HG03025 (cell line): ENCODE measurements at regions not wholly inside any gene's neighbourhood (a gene's known extent, or its start where the extent isn't known, plus 50 kb on each side); places are given as distances from the start of the nearest gene placed in this dataset.
"Not testable (repeated sequence)": the region's sequence is repeated elsewhere in the genome, so short reads cannot be mapped to it uniquely, and the experiment has no call there.

Experiments
- ATAC-seq: cut with Tn5 transposase; IDR thresholded peaks from one replicate; pipeline ENCODE4 v1.9.1; 2021; ENCODE audit warnings: mild to moderate bottlenecking, moderate library complexity; ENCODE audit not compliant: unreplicated experiment, low FRiP score

DNA sequence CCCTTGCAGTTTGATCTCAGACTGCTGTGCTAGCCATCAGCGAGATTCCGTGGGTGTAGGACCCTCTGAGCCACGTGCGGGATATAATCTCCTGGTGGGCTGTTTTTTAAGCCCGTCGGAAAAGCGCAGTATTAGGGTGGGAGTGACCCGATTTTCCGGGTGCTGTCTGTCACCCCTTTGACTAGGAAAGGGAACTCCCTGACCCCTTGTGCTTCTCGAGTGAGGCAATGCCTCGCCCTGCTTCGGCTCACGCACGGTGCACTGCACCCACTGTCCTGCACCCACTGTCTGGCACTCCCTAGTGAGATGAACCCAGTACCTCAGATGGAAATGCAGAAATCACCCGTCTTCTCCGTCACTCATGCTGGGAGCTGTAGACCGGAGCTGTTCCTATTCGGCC, 728.9 kb upstream of the SPRY2 start:
- not testable (repeated sequence) for ATAC-seq

GRCh38 chr13:81058916-81059290, 718.0 kb upstream of the SPRY2 start:
- no peak for ATAC-seq

DNA sequence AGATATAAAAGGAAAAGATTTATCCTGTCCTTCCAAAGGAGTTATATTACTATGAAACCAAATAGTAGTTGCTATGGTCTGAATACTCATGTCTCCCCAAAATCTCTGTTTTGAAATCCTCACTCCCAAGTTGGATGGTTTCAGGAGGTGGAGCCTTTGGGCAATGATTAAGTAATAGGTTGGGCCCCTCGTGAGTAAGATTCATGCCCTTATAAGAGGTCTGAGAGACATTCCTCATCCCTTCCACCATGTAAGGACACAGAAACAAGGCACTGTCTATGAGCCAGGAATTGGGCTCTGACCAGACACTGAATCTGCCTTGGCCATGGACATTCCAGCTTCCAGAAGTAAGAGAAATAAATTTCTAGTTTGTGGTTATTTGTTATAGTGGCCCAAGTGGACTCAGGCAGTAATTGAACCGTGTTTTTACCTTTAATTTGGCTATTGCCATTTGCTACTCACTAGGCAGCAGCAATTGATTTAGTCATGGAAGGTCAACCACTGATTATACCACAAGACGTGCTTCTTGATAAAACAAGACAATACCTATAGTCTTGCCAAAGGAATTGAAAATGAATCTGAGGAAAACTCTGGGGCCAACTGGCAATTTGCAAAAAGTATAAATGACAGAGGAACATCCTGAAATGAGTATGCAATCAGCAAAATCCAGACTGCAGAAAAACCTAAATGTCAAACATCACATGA, 717.4 kb upstream of the SPRY2 start:
- ATAC-seq = no peak

GRCh38 chr13:81051873-81052272, 710.9 kb upstream of the SPRY2 start:
- no peak for ATAC-seq

- ATAC-seq = no peak
Observed at GRCh38 chr13:81048026-81048461, 707.1 kb upstream of the SPRY2 start.

- ATAC-seq = no peak
Observed at GRCh38 chr13:81041761-81042160, 700.8 kb upstream of the SPRY2 start.

DNA sequence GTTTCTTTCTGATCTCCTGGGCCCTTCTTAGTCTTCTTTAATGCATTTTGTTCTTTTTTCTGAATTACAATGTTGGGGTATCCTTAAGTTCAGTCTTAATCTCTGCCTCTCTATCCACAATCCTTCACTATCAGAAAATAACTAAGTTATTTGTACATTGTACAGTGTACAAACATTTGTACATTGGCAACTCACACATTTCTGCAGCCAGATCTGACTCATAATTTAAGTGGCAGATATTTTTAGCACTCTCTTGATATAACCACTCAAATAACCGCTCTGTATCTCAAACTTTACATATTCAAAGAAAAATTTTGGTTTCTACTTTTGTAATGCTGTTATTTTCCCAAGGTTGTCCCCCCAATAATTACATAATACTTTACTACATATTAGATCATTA, 691.1 kb upstream of the SPRY2 start:
- ATAC-seq = no peak

DNA sequence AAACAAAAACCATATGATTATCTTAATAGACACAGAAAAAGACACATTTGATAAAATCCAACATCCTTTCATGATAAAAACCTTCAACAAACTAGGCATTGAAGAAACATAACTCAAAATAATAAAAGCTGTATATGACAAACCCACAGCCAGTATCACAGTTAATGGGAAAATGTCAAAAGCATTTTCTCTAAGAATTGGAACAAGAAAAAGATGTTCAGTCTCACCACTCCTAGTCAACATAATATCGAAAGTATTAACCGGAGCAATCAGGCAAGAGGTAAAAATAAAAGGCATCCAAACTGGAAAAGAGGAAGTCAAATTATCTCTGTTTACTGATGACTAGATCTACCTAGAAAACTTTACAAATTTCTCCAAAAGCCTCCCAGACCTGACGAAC, 684.2 kb upstream of the SPRY2 start:
- no peak for ATAC-seq

- ATAC-seq = no peak
Observed at GRCh38 chr13:81021284-81021840, 680.4 kb upstream of the SPRY2 start.

- no peak for ATAC-seq
Observed at GRCh38 chr13:81020010-81020409, 679.1 kb upstream of the SPRY2 start.

- ATAC-seq = no peak
Observed at GRCh38 chr13:81018936-81019335, 678.0 kb upstream of the SPRY2 start.

- peak; percentile 53 for ATAC-seq
Observed at GRCh38 chr13:81017513-81018152, 676.7 kb upstream of the SPRY2 start.

- ATAC-seq = no peak
Observed at GRCh38 chr13:81012031-81012430, 671.1 kb upstream of the SPRY2 start.

DNA sequence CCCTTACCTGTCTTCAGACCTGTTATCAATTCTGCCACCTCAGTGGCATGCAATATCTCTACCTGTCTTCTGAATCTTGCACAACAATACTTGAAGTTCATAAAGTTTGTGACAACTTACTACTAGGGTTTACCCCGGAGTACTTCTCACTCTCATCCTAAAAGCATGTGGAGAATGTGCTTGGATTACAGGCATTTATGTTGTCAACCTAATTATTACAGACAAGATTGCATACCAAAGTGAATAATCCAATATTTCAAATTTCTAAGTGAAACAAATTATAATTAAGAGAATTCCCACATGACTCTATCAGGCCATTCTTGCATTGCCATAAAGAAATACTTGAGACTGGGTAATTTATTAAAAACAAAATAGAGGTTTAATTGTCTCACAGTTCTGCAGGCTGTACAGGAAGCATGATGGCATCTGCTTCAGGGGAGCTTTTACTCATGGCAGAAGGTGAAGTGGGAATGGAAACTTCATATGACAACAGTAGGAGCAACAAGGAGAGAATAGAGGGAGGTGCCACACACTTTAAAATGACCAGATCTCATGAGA, 661.0 kb upstream of the SPRY2 start:
- ATAC-seq = no peak

DNA sequence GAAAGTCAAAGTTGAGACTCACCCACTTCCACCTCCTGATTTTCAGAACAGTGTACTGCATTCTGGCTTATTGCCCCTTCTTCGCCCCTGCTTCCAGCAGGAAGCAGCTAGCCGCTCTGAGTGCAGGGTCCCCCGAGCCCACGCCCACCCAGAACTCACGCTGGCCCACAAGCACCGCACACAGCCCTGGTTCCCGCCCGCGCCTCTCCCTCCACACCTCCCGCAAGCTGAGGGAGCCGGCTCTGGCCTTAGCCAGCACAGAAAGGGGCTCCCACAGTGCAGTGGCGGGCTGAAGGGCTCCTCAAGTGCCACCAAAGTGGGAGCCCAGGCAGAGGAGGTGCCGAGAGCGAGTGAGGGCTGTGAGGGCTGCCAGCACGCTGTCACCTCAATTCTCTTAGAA, 657.7 kb upstream of the SPRY2 start:
- not testable (repeated sequence) for ATAC-seq

GRCh38 chr13:80989747-80990146, 648.8 kb upstream of the SPRY2 start:
- no peak for ATAC-seq

- no peak for ATAC-seq
Observed at GRCh38 chr13:80989241-80989640, 648.3 kb upstream of the SPRY2 start.

DNA sequence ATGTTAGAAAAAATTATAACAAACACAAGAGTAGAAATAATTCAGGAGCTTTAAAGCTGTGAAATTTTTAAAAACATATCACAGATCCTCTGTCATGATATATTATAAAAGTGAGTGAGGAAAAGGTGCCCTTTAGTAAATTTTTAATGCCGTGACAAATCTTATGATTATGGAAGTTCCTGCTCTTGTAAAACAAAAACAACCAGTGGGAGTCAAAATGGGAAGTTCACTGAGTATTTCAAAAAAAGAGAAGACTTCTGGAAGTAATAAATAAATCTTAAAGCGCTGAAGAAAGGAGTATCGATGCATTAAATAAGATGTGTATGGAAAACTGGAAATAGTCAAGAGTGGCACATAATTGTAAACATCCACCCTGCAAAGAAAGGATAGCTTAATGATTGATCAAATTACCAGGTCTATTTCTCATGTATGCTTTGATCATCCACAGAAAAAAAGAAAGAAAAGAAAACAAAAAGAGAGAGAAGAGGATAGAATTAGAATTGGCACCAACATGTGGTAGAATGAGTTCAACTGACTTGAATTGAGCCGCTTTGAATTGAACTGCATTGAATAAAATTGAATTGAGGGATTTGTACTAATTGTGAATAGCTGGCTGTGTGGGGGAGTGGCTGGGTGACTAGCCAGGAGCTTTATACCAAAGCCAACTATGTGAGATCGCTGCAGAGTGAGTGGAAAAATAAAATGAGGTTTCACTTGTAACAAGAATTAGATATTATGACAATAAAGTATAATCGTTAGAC, 647.6 kb upstream of the SPRY2 start:
- no peak for ATAC-seq

DNA sequence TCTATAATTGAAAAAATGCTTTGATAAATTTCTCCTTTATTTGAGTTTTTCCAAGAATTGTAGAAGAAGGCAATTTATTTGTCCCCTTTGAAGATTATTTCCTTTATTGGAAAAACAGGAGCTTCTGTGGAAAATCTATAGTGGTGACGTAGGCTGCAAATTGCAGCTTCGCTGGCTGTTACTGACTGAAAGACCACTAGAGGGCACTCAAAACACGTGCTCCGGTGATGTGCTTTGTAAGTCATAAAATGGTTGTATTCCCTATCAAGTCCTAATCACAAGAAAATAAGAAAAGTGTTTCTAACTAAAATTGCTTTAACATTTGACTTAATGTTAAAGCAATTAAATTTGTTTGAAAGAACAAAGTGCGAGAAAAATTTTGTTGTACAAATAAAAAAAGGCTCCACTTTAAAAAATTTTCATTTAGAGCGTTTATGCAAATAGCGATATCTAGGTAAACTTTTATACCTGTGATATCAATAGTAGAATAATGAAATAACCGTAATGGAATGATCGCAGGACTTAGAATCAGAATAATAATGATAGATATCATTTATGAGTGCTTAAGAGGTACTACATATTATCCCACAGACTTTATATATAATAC, 638.2 kb upstream of the SPRY2 start:
- peak; percentile 85 for ATAC-seq

DNA sequence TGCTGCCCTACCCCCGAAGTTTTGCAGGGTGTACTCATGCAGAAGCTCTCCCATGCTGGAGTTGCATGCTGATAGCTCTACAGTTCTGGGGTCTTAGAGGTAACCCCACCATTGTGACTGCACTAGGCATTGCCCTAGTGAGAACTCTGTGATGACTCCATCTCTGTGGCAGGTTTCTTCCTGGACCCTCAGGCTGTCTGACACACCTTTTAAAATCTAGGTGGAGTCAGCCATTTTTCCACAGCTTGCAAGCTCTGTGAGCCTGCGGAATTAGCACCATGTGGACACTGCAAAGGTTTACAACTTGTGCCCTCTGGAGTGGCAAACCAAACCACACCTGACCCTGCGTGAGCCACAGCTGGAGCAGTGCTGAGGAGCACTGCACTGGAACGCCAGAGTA, 636.2 kb upstream of the SPRY2 start:
- ATAC-seq = no peak

DNA sequence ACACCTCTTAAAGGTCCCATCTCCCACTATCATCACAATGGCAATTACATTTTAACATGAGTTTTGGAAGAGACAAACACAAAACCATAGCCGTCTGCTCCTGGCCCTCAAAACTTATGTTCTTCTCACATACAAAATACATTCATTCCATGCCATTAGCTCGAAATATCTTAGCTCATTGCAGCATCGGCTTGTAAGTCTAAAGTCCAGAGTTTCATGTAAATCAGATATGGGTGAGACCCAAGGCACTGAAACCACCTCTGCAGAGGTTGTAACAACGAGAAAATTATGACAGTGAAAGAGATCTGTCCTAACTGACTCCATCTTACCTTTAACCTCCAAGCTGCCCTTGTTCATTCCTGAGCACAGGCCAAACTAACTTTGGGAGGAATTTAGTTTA, 635.0 kb upstream of the SPRY2 start:
- no peak for ATAC-seq
